Endodermal cell (in vitro differentiated cells): ENCODE measurements at regions not wholly inside any gene's neighbourhood (a gene's known extent, or its start where the extent isn't known, plus 50 kb on each side); places are given as distances from the start of the nearest gene placed in this dataset.

Experiments
- DNase-seq: peaks from one replicate; pipeline ENCODE4 v3.0.0-alpha.2; 2017
- H3K27ac ChIP-seq: 2 replicates; pipeline ENCODE4 v1.5.1; 2013; ENCODE audit warnings: mild to moderate bottlenecking, low read depth, low read length, moderate library complexity
- H3K27me3 ChIP-seq: 2 replicates; pipeline ENCODE4 v1.6.1; 2013; ENCODE audit warnings: mild to moderate bottlenecking, low read length, moderate library complexity; ENCODE audit not compliant: insufficient read depth, control insufficient read depth, poor library complexity, severe bottlenecking
- H3K36me3 ChIP-seq: 2 replicates; pipeline ENCODE4 v1.7.0; 2013; ENCODE audit warnings: mild to moderate bottlenecking, low read length, moderate library complexity; ENCODE audit not compliant: control insufficient read depth, insufficient read depth
- H3K4me1 ChIP-seq: one replicate; pipeline ENCODE4 v1.7.0; 2013; ENCODE audit warnings: low read length; ENCODE audit not compliant: control insufficient read depth, insufficient read depth
- H3K4me3 ChIP-seq: 2 replicates; pipeline ENCODE4 v1.5.1; 2013; ENCODE audit warnings: mild to moderate bottlenecking, low read length, moderate library complexity
- H3K9ac ChIP-seq: 2 replicates; pipeline ENCODE4 v1.6.1; 2013; ENCODE audit warnings: mild to moderate bottlenecking, low read length, moderate library complexity; ENCODE audit not compliant: poor library complexity, severe bottlenecking; ENCODE audit errors: extremely low read depth
- H3K9me3 ChIP-seq: 2 replicates; pipeline ENCODE4 v1.6.1; 2013; ENCODE audit warnings: mild to moderate bottlenecking, low read length, moderate library complexity; ENCODE audit not compliant: control insufficient read depth
- H3K27ac Mint-ChIP-seq: 2 replicates; pipeline ENCODE4 v1.8.0; 2020; ENCODE audit warnings: mixed read lengths
- H3K27me3 Mint-ChIP-seq: 2 replicates; pipeline ENCODE4 v1.8.0; 2021; ENCODE audit warnings: mild to moderate bottlenecking, mixed read lengths; ENCODE audit not compliant: insufficient read depth
- H3K36me3 Mint-ChIP-seq: 2 replicates; pipeline ENCODE4 v1.8.0; 2020; ENCODE audit warnings: low read depth, mixed read lengths
- H3K4me1 Mint-ChIP-seq: 2 replicates; pipeline ENCODE4 v1.8.0; 2020; ENCODE audit warnings: mixed read lengths
- H3K4me3 Mint-ChIP-seq: 2 replicates; pipeline ENCODE4 v1.8.0; 2020; ENCODE audit warnings: mild to moderate bottlenecking, moderate library complexity, mixed read lengths
- H3K9me3 Mint-ChIP-seq: 2 replicates; pipeline ENCODE4 v1.8.0; 2020; ENCODE audit warnings: mild to moderate bottlenecking, mixed read lengths
- CTCF ChIP-seq: fragments of 200-600 bp; sonication (generic); conservative IDR thresholded peaks from 2 replicates; pipeline ENCODE4 v1.5.0; 2021; ENCODE audit warnings: antibody characterized with exemption, mild to moderate bottlenecking
- WGBS, 2 experiments: methylation state at CpG; one replicate each; pipeline versions ENCODE4 v1.1.5 to v1.1.7; 2013; ENCODE audit warnings: missing lambda C conversion rate in 2 of 2, mixed read lengths in 1 of 2; ENCODE audit not compliant: insufficient coverage in 1 of 2, insufficient read length in 1 of 2; 5-methylcytosine and 5-hydroxymethylcytosine counted together

- H3K9me3 Mint-ChIP-seq: no peaks in the 10 kb centered on the region
Observed at GRCh38 chr20:52524861-52525260, 333.3 kb upstream of the ZFP64 start.

GRCh38 chr20:52518735-52519134 is 327.2 kb upstream of the ZFP64 start:
- Histone ChIP-seq H3K27me3 (no peaks in the 10 kb centered on the region), H3K36me3 (no peaks in the 10 kb centered on the region), H3K4me1 (no peaks in the 10 kb centered on the region), H3K9ac (no peak overlapping the region), H3K27ac (no peak overlapping the region), H3K4me3 (no peak overlapping the region), H3K9me3 (no peaks in the 10 kb centered on the region)
- Mint-ChIP-seq H3K27me3 (peaks cover 2% of the 10 kb centered on the region), H3K27ac (no peak overlapping the region), H3K36me3 (no peaks in the 10 kb centered on the region), H3K9me3 (no peaks in the 10 kb centered on the region), H3K4me3 (no peak overlapping the region), H3K4me1 (no peaks in the 10 kb centered on the region)
- 50 to 52% methylated on average over 2 of the region's 3 CpGs for WGBS, 2 experiments
- DNase-seq: no peak
- no peak for TF ChIP-seq CTCF

More at GRCh38 chr20:52524861-52525260, 333.3 kb upstream of the ZFP64 start:
- Mint-ChIP-seq H3K36me3 (no peaks in the 10 kb centered on the region), H3K27ac (no peak overlapping the region), H3K27me3 (no peaks in the 10 kb centered on the region), H3K4me1 (no peaks in the 10 kb centered on the region), H3K4me3 (no peak overlapping the region)
- Histone ChIP-seq H3K36me3 (no peaks in the 10 kb centered on the region), H3K27me3 (no peaks in the 10 kb centered on the region), H3K9me3 (no peaks in the 10 kb centered on the region), H3K9ac (no peak overlapping the region), H3K4me3 (no peak overlapping the region), H3K4me1 (no peaks in the 10 kb centered on the region), H3K27ac (no peak overlapping the region)
- no peak for TF ChIP-seq CTCF
- DNase-seq: no peak
- 65 to 77% methylated on average over 2 of the region's 2 CpGs for WGBS, 2 experiments

- peaks cover 2% of the 10 kb centered on the region for H3K27me3 Mint-ChIP-seq
- H3K9ac ChIP-seq: no peak overlapping the region
- no peaks in the 10 kb centered on the region for H3K4me1 Mint-ChIP-seq
- no peaks in the 10 kb centered on the region for H3K36me3 ChIP-seq
- H3K36me3 Mint-ChIP-seq: no peaks in the 10 kb centered on the region
- no peak overlapping the region for H3K4me3 Mint-ChIP-seq
- DNase-seq: no peak
- WGBS, 2 experiments: 75 to 76% methylated on average over 2 of the region's 2 CpGs
- no peaks in the 10 kb centered on the region for H3K9me3 ChIP-seq
- H3K4me3 ChIP-seq: no peak overlapping the region
- no peaks in the 10 kb centered on the region for H3K4me1 ChIP-seq
- H3K9me3 Mint-ChIP-seq: no peaks in the 10 kb centered on the region
- H3K27ac ChIP-seq: no peak overlapping the region
- no peak overlapping the region for H3K27ac Mint-ChIP-seq
- H3K27me3 ChIP-seq: no peaks in the 10 kb centered on the region
- TF ChIP-seq CTCF: no peak
Observed at GRCh38 chr20:52515877-52516276, 324.3 kb upstream of the ZFP64 start.
